Adrenal gland (tissue), 5 donors: ENCODE measurements at regions not wholly inside any gene's neighbourhood (a gene's known extent, or its start where the extent isn't known, plus 50 kb on each side); places are given as distances from the start of the nearest gene placed in this dataset.

Source experiments
- CTCF ChIP-seq, 6 experiments: fragments of 450-650 bp in 4 of 6; fragments of 200-600 bp in 2 of 6; sonication (generic) in 1 of 6; IDR thresholded peaks; 1 replicate in 5 of 6; 2 replicates in 1 of 6; pipeline versions ENCODE4 v1.5.1 to v1.8.0; 2016 to 2021; ENCODE audit warnings: antibody characterized with exemption in 6 of 6, mild to moderate bottlenecking in 2 of 6, moderate library complexity in 1 of 6
- POLR2A ChIP-seq, 2 donors: fragments of 450-650 bp; IDR thresholded peaks; one replicate each; pipeline ENCODE4 v1.6.1; 2017; ENCODE audit warnings: antibody characterized with exemption in 2 of 2, mild to moderate bottlenecking in 2 of 2, moderate library complexity in 1 of 2
- donor health status: DM: no; HTN: no; CAD: no.

- TF ChIP-seq CTCF (IDR thresholded peaks at IDR 0.05), result no peak
- no peak for TF ChIP-seq POLR2A (IDR thresholded peaks at IDR 0.05)
Observed at GRCh38 chr17:71145486-71145885, 975.3 kb upstream of the SOX9 start.
